K562 (cell line): ENCODE measurements at regions not wholly inside any gene's neighbourhood (a gene's known extent, or its start where the extent isn't known, plus 50 kb on each side); places are given as distances from the start of the nearest gene placed in this dataset.

Experiments
- ATAC-seq: fragments of 200-7000 bp; cut with Tn5 transposase; 3 replicates; pipeline ENCODE4 v1.9.1; 2020; ENCODE audit warnings: moderate library complexity
- BruUV-seq: library from RNA; stranded (reverse); fragments of 400-500 nt; replicated peaks from 2 replicates; lab custom pipeline; 2021; lab: Mats Ljungman, UMichigan
- CTCF ChIA-PET: fragments of 300-600 bp; formaldehyde crosslinking; extraction: SDS; loops from one replicate; lab custom pipeline; 2021; ENCODE audit warnings: low intra/inter-chr PET ratio; lab: Yijun Ruan, JAX
- POLR2A ChIA-PET: fragments of 300-600, 350-650 bp; sonication (Branson Sonifier 250); formaldehyde crosslinking; extraction: SDS; loops from one replicate; lab custom pipeline; 2021; ENCODE audit warnings: antibody characterized with exemption, inconsistent platforms; lab: Yijun Ruan, JAX
- DNase-seq, 4 experiments: peaks; one replicate each; pipeline versions ENCODE4 v3.0.0 to v3.0.0-alpha.2; 2011 to 2018; ENCODE audit warnings: low spot score in 3 of 4, mixed read lengths in 3 of 4; ENCODE audit errors: extremely low read depth in 1 of 4
- FAIRE-seq: peaks from 2 replicates; lab custom pipeline; 2011; peaks lifted over from hg19 to GRCh38; lab: Jason Lieb, UNC
- H2AFZ ChIP-seq: 2 replicates; pipeline ENCODE4 v1.6.0; 2011; ENCODE audit warnings: low read depth, low read length, control low read depth, inconsistent platforms
- H3K27ac ChIP-seq: fragments of 200-600 bp; 3 replicates; pipeline ENCODE4 v1.8.0; 2011; ENCODE audit warnings: low read depth, mild to moderate bottlenecking, control low read depth, inconsistent platforms, low read length, moderate library complexity, mixed read lengths; ENCODE audit errors: extremely low read depth
- H3K27me3 ChIP-seq, 2 experiments: fragments of 300-600 bp in 1 of 2; 2 replicates in 1 of 2; 3 replicates in 1 of 2; pipeline versions ENCODE4 v1.6.0 to v1.8.0; 2011; ENCODE audit warnings: inconsistent platforms in 2 of 2, low read length in 2 of 2, mild to moderate bottlenecking in 1 of 2, mixed read lengths in 1 of 2, moderate library complexity in 1 of 2; ENCODE audit not compliant: control insufficient read depth in 2 of 2, insufficient read depth in 2 of 2
- H3K36me3 ChIP-seq: fragments of 300-600 bp; 3 replicates; pipeline ENCODE4 v1.8.0; 2011; ENCODE audit warnings: mild to moderate bottlenecking, low read length, inconsistent platforms; ENCODE audit not compliant: control insufficient read depth, insufficient read depth
- H3K4me1 ChIP-seq, 2 experiments: fragments of 200-600 bp in 1 of 2; replicated peaks in 1 of 2; 2 replicates in 1 of 2; 3 replicates in 1 of 2; pipeline versions ENCODE4 v1.5.1 to v1.8.0; 2011; ENCODE audit warnings: inconsistent platforms in 2 of 2, low read length in 2 of 2, mild to moderate bottlenecking in 1 of 2, mixed read lengths in 1 of 2, moderate library complexity in 1 of 2; ENCODE audit not compliant: control insufficient read depth in 2 of 2, insufficient read depth in 2 of 2
- H3K4me2 ChIP-seq: 2 replicates; pipeline ENCODE4 v1.6.1; 2011; ENCODE audit warnings: low read length, control low read depth, inconsistent platforms, mixed read lengths; ENCODE audit not compliant: insufficient read depth
- H3K4me3 ChIP-seq: fragments of 200-600 bp; sonication (generic), shearing (Covaris generic); 2 replicates; pipeline ENCODE4 v1.5.1; 2016; ENCODE audit warnings: control low read depth, inconsistent platforms
- H3K79me2 ChIP-seq: fragments of 200-600 bp; 3 replicates; pipeline ENCODE4 v1.8.0; 2011; ENCODE audit warnings: low read length, inconsistent platforms; ENCODE audit not compliant: control insufficient read depth, insufficient read depth
- H3K9ac ChIP-seq, 2 experiments: 2 replicates each; pipeline versions ENCODE4 v1.6.0 to v1.6.1; 2011; ENCODE audit warnings: low read depth in 2 of 2, low read length in 2 of 2, control low read depth in 1 of 2, inconsistent platforms in 1 of 2, mild to moderate bottlenecking in 1 of 2, mixed read lengths in 1 of 2; ENCODE audit not compliant: insufficient read depth in 1 of 2
- H3K9me1 ChIP-seq: one replicate; pipeline ENCODE4 v1.6.0; 2011; ENCODE audit warnings: inconsistent platforms, mild to moderate bottlenecking, low read length, moderate library complexity; ENCODE audit not compliant: control insufficient read depth, insufficient read depth
- H3K9me3 ChIP-seq: replicated peaks from 2 replicates; pipeline ENCODE4 v1.5.1; 2011; ENCODE audit warnings: low read depth, low read length, inconsistent platforms; ENCODE audit not compliant: control insufficient read depth, insufficient read depth
- H4K20me1 ChIP-seq: replicated peaks from 2 replicates; pipeline ENCODE4 v1.6.1; 2011; ENCODE audit warnings: low read length, inconsistent platforms, mixed read lengths; ENCODE audit not compliant: control insufficient read depth, insufficient read depth
- ARNT ChIP-seq, 2 experiments: fragments of 450-650 bp; IDR thresholded peaks; 2 replicates each; pipeline ENCODE4 v1.6.1; 2016; ENCODE audit warnings: mild to moderate bottlenecking in 1 of 2
- BCOR ChIP-seq: fragments of 450-650 bp; IDR thresholded peaks from 2 replicates; pipeline ENCODE4 v1.6.1; 2016
- BRD4 ChIP-seq: fragments of 200-600 bp; sonication (generic); IDR thresholded peaks from 2 replicates; pipeline ENCODE4 v1.6.1; 2017; ENCODE audit warnings: inconsistent platforms
- CC2D1A ChIP-seq: fragments of 450-650 bp; IDR thresholded peaks from 2 replicates; pipeline ENCODE4 v1.6.1; 2017; ENCODE audit warnings: mild to moderate bottlenecking
- CHD4 ChIP-seq: fragments of 200-600 bp; sonication (generic); IDR thresholded peaks from 3 replicates; pipeline ENCODE4 v1.6.1; 2012; ENCODE audit warnings: low read depth, mild to moderate bottlenecking, mixed read lengths, low read length, inconsistent platforms; ENCODE audit not compliant: insufficient read depth, insufficient replicate concordance, poor library complexity, severe bottlenecking
- CXXC5 ChIP-seq: fragments of 250-450 bp; sonication (Bioruptor Pico); IDR thresholded peaks from 2 replicates; pipeline ENCODE4 v1.8.0; 2022; ENCODE audit warnings: inconsistent platforms, mild to moderate bottlenecking, moderate library complexity
- DNMT1 ChIP-seq: fragments of 450-650 bp; IDR thresholded peaks from 2 replicates; pipeline ENCODE4 v1.6.1; 2016; ENCODE audit warnings: antibody characterized with exemption, mild to moderate bottlenecking
- GATAD2A ChIP-seq: fragments of 450-650 bp; IDR thresholded peaks from 2 replicates; pipeline ENCODE4 v1.6.1; 2017
- HDAC1 ChIP-seq, 2 experiments: fragments of 450-650 bp; IDR thresholded peaks; 2 replicates each; pipeline ENCODE4 v1.6.1; 2016 to 2017; ENCODE audit warnings: inconsistent platforms in 1 of 2, mild to moderate bottlenecking in 1 of 2, moderate library complexity in 1 of 2
- HDAC2 ChIP-seq: fragments of 450-650 bp; IDR thresholded peaks from 2 replicates; pipeline ENCODE4 v1.6.1; 2016; ENCODE audit warnings: mild to moderate bottlenecking
- HDAC3 ChIP-seq: fragments of 450-650 bp; IDR thresholded peaks from 2 replicates; pipeline ENCODE4 v1.6.1; 2018; ENCODE audit warnings: borderline replicate concordance, mild to moderate bottlenecking, moderate library complexity; ENCODE audit not compliant: partially characterized antibody
- KDM1A ChIP-seq, 2 experiments: fragments of 450-650 bp; IDR thresholded peaks; 2 replicates each; pipeline ENCODE4 v1.6.1; 2016; ENCODE audit warnings: mild to moderate bottlenecking in 2 of 2
- LARP7 ChIP-seq: fragments of 450-650 bp; IDR thresholded peaks from 2 replicates; pipeline ENCODE4 v1.6.1; 2016
- NR3C1 ChIP-seq: sonication (generic); formaldehyde crosslinking; IDR thresholded peaks from 2 replicates; pipeline ENCODE4 v1.8.1; 2022; ENCODE audit warnings: missing genetic modification reagents
- NUFIP1 ChIP-seq: fragments of 450-650 bp; IDR thresholded peaks from 2 replicates; pipeline ENCODE4 v1.6.1; 2018; ENCODE audit not compliant: partially characterized antibody
- RCOR1 ChIP-seq, 2 experiments: IDR thresholded peaks; 2 replicates each; pipeline ENCODE4 v1.6.1; 2012; ENCODE audit warnings: low read depth in 2 of 2, low read length in 2 of 2, borderline replicate concordance in 1 of 2, improper control_type of control experiment in 1 of 2
- TAL1 ChIP-seq: fragments of 450-650 bp; IDR thresholded peaks from 2 replicates; pipeline ENCODE4 v1.6.1; 2016; ENCODE audit warnings: mild to moderate bottlenecking
- TCFL5 ChIP-seq: fragments of 250-450 bp; sonication (Bioruptor Pico); conservative IDR thresholded peaks from 2 replicates; pipeline ENCODE4 v1.6.1; 2021; ENCODE audit warnings: mild to moderate bottlenecking, moderate library complexity, matching md5 sums
- TRIM24 ChIP-seq, 2 experiments: fragments of 450-650 bp; IDR thresholded peaks; 2 replicates each; pipeline ENCODE4 v1.6.1; 2016
- ZNF232 ChIP-seq: sonication (generic); formaldehyde crosslinking; IDR thresholded peaks from 2 replicates; pipeline ENCODE4 v1.8.0; 2022; ENCODE audit warnings: mild to moderate bottlenecking, missing genetic modification reagents
- WGBS: fragments of 100-300 bp; shearing (Covaris generic); methylation state at CpG from one replicate; pipeline ENCODE4 v1.1.6; 2016; ENCODE audit warnings: low coverage, mixed read lengths; ENCODE audit not compliant: insufficient coverage; ENCODE audit errors: missing lambda C conversion rate; 5-methylcytosine and 5-hydroxymethylcytosine counted together
- in situ Hi-C: fragments of 300-500 bp; cut with MboI; formaldehyde crosslinking; loops from 4 replicates; pipeline ENCODE4 v1.15.0; 2018; ENCODE audit warnings: inconsistent platforms, mixed read lengths
- intact Hi-C: fragments of 100-400 bp; cut with micrococcal nuclease; formaldehyde crosslinking; loops from 2 replicates; pipeline ENCODE4 v1.14.2; 2022
- TF ChIP-seq, protein P1 (sequence below): fragments of 450-650 bp; IDR thresholded peaks from 2 replicates; pipeline ENCODE4 v1.6.1; 2016; ENCODE audit warnings: borderline replicate concordance
- TF ChIP-seq, protein P2 (sequence below): fragments of 450-650 bp; IDR thresholded peaks from 2 replicates; pipeline ENCODE4 v1.6.1; 2016; ENCODE audit warnings: mild to moderate bottlenecking

- peaks cover 0 to 43% of the 10 kb centered on the region in 2 experiments; a peak in 4 of 5 replicates for H3K4me1 ChIP-seq
- no peaks in the 10 kb centered on the region for H3K36me3 ChIP-seq
- ATAC-seq, result no peak
- peak overlapping the region; percentile 90; the same call in 2 of the 3 replicates for H3K27ac ChIP-seq
- no TSS peak for BruUV-seq
- 21% methylated on average over 3 of the region's 3 CpGs for WGBS
- H3K27me3 ChIP-seq, result no peaks in the 10 kb centered on the region
- no peak for FAIRE-seq
- no peaks in the 10 kb centered on the region for H3K9me3 ChIP-seq
- intact Hi-C loops (loop anchor here (2.0 to 5.0 kb wide), 3 partner anchors 49 to 121 kb away; partner anchors contain the start of gene ANTXR2), in situ Hi-C loops (no loop called here)
- no peaks in the 10 kb centered on the region for H3K9me1 ChIP-seq
- no peak overlapping the region for H3K4me2 ChIP-seq
- H4K20me1 ChIP-seq, result no peaks in the 10 kb centered on the region
- CTCF ChIA-PET, result no interaction called here
- H3K79me2 ChIP-seq, result peaks cover 15% of the 10 kb centered on the region
- 0 out of 4 replicates have a peak overlapping the region, but pooled peaks of 1 of the 2 experiments have one; percentile 36 for H3K9ac ChIP-seq
- POLR2A ChIA-PET, result interaction anchor here (1.4 kb wide), 1 partner anchor 14 kb away, joined by 4 read pairs; no protein-coding TSS in a partner anchor
- H2AFZ ChIP-seq, result peak overlapping the region; percentile 63
- H3K4me3 ChIP-seq, result no peak overlapping the region
- no peak for DNase-seq
- TF ChIP-seq BRD4 (peak; percentile 63; the same call in 1 of the 2 replicates), NUFIP1 (no peak), CHD4 (peak; percentile 93), NR3C1 (CRISPR knock-in tag) (no peak), RCOR1 (IDR thresholded peaks at IDR 0.05; ENCODE audit: borderline replicate concordance in 1 of 2, low read depth in 2 of 2, low read length in 2 of 2) (peak in 1 of 2 experiments; percentile 81; a peak in 2 of 4 replicates), ZNF232 (CRISPR knock-in tag) (no peak), TRIM24 (IDR thresholded peaks at IDR 0.05) (0 out of 4 replicates have a peak, but pooled peaks of 1 of the 2 experiments have one; percentile 6), CC2D1A (peak; percentile 20; the same call in 1 of the 2 replicates), TAL1 (0 out of 2 replicates have a peak, but pooled peaks have one; percentile 2), CXXC5 (CRISPR knock-in tag) (no peak), LARP7 (0 out of 2 replicates have a peak, but pooled peaks have one; percentile 18), BCOR (peak; percentile 99), KDM1A (IDR thresholded peaks at IDR 0.05) (peak; percentile 92 to 96), DNMT1 (no peak), GATAD2A (no peak), HDAC2 (peak; percentile 93), HDAC1 (IDR thresholded peaks at IDR 0.05) (peak in 1 of 2 experiments; percentile 12; a peak in 2 of 4 replicates), HDAC3 (peak; percentile 19), ARNT (IDR thresholded peaks at IDR 0.05) (0 out of 4 replicates have a peak, but pooled peaks of 1 of the 2 experiments have one; percentile 38), TCFL5 (no peak)
- TF ChIP-seq, protein P1, sequence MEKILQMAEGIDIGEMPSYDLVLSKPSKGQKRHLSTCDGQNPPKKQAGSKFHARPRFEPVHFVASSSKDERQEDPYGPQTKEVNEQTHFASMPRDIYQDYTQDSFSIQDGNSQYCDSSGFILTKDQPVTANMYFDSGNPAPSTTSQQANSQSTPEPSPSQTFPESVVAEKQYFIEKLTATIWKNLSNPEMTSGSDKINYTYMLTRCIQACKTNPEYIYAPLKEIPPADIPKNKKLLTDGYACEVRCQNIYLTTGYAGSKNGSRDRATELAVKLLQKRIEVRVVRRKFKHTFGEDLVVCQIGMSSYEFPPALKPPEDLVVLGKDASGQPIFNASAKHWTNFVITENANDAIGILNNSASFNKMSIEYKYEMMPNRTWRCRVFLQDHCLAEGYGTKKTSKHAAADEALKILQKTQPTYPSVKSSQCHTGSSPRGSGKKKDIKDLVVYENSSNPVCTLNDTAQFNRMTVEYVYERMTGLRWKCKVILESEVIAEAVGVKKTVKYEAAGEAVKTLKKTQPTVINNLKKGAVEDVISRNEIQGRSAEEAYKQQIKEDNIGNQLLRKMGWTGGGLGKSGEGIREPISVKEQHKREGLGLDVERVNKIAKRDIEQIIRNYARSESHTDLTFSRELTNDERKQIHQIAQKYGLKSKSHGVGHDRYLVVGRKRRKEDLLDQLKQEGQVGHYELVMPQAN, result peak; percentile 61; the same call in 1 of the 2 replicates
- TF ChIP-seq, protein P2, sequence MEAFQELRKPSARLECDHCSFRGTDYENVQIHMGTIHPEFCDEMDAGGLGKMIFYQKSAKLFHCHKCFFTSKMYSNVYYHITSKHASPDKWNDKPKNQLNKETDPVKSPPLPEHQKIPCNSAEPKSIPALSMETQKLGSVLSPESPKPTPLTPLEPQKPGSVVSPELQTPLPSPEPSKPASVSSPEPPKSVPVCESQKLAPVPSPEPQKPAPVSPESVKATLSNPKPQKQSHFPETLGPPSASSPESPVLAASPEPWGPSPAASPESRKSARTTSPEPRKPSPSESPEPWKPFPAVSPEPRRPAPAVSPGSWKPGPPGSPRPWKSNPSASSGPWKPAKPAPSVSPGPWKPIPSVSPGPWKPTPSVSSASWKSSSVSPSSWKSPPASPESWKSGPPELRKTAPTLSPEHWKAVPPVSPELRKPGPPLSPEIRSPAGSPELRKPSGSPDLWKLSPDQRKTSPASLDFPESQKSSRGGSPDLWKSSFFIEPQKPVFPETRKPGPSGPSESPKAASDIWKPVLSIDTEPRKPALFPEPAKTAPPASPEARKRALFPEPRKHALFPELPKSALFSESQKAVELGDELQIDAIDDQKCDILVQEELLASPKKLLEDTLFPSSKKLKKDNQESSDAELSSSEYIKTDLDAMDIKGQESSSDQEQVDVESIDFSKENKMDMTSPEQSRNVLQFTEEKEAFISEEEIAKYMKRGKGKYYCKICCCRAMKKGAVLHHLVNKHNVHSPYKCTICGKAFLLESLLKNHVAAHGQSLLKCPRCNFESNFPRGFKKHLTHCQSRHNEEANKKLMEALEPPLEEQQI, result peak; percentile 78
Observed at GRCh38 chr4:80127870-80128419, 54.9 kb upstream of the ANTXR2 start.
